Stimulated activated CD4-positive, alpha-beta T cell treated with anti-CD3 and anti-CD28 coated beads, Interleukin-12 subunit alpha, Interleukin-12 subunit beta, amount 100 ng/mL, for 24 hours (primary cell): ENCODE measurements at regions not wholly inside any gene's neighbourhood (a gene's known extent, or its start where the extent isn't known, plus 50 kb on each side); places are given as distances from the start of the nearest gene placed in this dataset.
"Not testable (repeated sequence)": the region's sequence is repeated elsewhere in the genome, so short reads cannot be mapped to it uniquely, and the experiment has no call there.

Source experiments
- DNase-seq, 2 experiments: peaks; one replicate each; pipeline ENCODE4 v3.0.0-alpha.2; 2020; ENCODE audit warnings: low read depth in 2 of 2

DNA sequence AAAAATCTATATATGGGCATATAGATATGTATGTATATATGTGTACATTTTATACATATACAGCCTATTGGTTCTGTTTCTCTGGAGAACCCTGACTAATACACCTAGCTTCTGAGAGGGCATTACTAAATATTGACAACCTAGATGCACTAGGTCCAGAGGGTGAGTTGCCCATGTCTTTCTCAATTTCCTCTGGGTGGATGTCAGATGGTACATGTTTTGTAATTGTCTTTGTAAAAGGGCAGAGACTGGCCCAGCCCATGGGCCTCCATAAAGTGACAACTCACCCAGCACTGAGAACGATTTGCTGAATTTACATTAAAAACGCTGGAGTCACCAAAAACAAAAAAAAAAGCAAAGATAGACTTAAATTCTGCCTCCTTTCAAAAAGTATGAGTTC, 198.5 kb upstream of the FAM241A start:
- DNase-seq = no peak

DNA sequence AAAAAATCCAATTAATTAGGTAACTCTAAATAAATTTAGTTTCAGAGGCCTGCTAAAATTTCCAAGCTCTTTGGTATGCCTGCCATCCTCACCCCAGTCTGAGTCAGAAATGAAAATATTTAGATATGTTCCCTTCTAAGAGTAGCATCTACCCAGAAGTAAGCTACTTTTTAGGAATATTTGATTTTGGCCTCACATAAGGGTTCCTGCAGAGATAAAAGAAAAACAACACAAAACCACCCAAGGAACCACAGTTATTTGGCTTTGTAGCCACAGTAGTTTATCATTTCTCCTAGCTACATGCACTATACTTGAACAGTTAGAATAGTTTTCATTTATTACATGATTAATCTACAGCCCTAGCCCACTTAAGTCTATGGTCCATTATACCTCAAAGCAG, 192.6 kb upstream of the FAM241A start:
- DNase-seq = no peak

DNA sequence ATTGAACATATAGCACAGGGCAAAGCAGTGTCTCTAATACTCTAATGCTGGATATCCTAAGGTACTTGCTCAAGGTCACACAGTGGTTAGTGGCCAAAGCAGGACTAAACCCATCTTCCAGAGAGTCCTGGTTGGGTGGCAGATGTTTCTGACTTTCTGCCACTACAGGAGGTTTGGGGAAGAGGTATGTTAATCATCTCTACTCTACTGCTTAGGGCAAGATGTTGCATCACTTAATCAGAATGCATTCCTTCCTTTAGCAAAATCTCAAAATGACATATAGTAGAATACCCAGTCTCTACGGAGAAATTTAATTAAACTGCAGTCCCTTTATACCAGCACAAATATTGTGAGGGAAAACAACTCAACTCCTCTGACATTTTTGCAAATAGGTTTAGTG, 190.7 kb upstream of the FAM241A start:
- DNase-seq = no peak

DNA sequence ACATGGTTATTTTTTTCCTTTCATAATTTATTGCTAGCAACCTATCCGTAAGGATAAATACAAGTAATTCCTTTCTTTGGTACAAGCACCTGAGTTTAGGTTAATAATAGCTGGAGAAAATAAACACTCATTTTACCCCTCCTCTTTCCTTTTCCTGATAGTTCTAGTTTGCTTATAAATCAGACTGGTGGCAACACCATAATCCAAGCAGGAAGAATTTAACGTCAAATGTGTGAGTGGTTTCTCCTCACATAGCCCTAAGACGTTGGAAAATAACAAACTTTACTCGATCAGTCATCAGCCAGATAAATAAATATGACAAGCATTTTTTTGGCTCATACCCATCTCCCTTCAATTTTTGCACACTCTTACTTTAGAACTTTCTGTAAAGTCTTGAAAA, 190.3 kb upstream of the FAM241A start:
- DNase-seq = no peak

DNA sequence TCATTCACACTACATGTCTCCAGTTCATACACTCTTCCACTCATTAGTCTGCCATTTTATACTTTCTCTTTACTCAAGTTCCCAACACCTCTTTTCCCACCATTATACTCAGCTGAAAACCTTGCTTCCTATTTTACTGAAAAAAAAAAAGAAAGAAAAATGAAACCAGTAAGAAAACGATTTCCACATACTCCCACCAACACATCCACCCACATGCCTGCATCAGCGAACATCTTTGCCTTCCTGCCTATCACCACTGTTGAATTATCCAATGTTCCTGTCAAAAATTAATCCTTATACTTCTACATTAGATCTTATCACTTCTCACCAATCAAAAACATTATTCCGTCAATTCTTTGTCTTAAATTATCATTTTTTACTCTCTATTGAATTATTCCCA, 188.1 kb upstream of the FAM241A start:
- DNase-seq = no peak

DNA sequence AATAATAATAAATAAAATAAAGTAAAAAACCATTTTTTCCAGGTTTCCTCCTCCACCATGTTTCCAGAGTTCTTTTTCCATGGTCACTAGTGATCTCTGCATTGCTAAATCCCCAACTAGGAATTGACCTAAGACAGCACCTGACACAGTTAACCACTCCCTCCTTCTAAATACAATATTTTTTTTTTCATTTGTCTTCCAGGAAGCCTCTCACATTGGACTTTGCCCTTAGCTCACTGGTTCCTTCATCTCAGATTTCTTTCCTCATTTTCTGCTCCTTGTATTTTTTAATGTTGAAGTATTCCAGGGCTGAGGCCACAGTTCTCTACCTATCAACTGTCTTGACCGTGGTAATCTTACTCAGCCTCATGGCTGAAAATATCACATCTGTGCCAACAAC, 187.3 kb upstream of the FAM241A start:
- no peak for DNase-seq

DNA sequence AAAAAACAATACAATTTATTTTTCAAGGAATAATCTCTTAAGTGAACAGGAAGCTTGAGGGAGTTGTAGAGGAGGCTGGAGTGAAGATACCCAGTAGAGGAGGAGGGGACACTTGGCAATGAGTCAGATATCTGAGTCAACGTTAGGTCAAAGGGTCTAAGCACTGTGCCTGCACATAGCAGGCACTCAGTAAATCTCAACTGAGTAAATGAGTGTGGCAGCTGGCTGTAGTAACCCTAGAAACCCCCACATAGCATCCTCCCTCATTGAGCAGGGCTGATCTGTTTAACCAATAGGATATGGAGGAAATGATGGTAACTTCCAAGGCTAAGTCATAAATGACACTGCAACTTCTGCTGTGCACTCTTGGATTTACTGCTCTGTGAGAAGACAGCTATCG, 186.0 kb upstream of the FAM241A start:
- DNase-seq = no peak

DNA sequence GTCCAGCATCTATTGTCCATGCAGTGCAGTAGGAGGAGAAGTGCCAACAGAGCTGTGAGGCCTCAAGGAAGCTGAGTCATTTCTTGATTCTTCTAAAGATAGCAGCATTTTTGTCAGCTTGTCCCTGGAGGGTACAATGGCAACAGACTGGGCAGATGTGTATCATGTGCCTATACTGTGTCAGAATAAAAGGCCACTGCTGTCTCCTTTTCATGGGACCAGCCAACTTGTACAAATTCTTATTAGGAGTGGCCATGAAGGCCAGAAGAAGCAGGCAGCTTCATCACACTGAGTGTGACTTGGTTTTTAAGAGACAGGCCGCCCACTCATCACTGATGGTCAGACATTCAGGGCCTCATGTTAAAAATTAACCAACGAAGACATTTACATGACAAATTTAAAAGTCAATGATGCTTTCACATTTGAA, 185.0 kb upstream of the FAM241A start:
- DNase-seq = no peak

DNA sequence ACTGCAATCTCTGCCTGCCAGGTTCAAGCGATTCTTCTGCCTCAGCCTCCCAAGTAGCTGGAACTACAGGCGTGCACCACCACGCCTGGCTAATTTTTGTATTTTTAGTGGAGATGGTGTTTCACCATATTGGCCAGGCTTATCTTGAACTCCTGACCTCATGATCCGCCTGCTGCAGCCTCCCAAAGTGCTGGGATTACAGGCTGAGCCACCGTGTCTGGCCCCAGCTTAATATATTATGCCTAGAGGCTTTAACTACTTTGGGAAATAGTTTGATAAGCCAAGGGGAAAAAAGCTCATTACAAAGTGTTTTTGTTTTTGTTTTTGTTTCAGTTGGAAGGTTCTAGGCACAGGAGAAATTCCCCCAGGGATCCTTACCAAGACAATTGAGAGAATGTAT, 184.2 kb upstream of the FAM241A start:
- not testable (repeated sequence) for DNase-seq

DNA sequence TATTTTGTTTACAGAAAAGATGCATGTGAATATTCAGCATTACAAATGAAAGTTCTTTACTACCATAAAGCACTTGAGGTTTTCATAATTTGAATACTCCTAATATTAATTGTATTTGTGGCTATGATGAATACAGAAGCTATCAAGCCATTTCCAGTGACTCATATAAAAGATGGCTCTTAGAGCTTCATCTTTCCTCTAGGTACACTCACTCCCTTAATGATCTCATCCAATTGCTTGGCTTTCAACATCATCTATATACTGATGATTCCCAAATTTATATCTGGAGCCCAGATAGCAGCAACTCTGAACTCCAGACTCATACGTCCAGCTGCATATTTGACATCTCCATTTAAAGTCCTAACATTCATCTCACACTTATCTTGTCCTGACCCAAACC, 183.4 kb upstream of the FAM241A start:
- no peak for DNase-seq

DNA sequence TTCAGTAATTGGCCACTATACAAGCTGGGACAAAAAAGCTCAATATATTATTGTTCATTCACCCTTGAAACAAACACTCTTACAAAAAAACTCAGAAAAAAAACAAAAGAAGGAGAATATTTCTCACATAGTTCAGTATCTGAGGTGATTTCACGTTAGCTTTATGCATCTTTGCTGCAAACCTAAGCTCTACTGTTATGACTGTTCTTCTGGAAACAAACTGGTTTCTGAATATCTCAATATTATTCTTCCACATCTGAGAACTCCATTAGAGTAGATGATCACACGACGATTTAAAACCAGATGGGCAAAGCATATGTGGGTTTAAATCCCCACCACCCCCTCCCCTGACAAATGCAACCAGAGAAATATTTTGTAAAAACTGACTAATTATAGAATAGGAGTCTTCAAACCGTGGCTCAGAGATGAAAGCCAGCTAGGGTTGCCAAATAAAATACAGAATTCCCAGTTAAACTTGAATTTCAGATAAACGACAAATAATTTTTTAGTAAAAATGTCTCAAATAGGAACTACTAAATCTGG, 182.0 kb upstream of the FAM241A start:
- no peak for DNase-seq

DNA sequence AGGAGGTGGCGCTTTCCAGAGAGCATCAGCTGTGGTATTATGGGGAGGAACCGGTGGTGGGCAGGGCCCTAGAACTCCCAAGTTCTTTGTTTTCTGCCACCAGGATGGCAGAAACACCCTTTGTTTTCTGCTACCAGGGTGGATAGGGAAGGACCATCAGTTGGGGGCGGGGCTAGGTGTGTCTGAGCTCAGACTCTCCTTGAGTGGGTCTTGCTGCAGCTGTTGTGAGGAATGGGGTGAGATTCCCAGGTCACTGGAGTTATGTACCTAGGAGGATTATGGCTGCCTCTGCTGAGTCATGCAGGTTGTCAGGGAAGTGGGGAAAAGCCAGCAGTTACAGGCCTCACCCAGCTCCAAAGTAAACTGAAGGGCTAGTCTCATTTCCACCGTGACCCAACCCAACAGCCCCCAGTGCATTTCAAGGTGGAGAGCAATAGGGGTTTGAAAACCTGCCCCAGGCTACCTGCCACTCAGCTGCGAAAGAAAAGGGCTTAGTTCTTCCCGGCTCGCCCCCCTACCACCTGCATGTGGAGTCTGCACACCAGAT, 167.8 kb upstream of the FAM241A start:
- no peak for DNase-seq

DNA sequence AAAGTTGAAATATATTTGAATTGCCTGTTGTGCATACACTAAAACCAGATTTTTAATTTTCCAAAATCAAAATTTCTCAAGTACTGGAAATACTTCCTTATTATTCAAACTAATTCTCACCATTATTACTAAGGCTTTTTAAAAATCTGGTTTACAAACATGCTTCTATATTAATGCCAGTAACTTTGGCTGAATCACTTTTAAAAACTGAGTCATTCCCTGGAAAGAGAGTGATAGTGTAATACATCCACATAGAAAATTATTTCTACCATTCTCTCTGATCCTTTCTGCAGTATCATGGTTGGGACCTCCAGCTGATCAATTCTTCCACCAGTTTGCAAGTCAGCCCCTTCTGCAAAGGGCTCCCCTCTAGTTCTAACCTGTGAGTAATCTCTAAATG, 165.3 kb upstream of the FAM241A start:
- DNase-seq = no peak

DNA sequence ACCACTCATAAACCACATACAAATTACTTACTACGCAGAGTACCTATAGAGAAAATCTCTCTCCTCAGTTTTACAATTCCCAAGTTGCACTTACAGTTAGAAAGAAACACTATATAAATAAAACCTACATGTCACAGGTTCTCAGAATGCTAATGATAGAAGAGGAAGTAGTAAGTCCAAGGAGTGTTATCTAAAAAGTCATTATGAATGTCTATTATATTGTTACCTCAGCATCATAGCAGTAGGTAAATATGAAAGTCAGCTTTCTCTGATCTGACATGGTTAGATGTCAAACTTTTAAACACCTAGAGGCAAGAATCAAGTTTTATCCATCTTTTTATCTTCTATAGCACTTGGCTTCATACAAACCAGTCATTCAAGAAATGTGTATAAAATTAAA, 163.2 kb upstream of the FAM241A start:
- no peak for DNase-seq

DNA sequence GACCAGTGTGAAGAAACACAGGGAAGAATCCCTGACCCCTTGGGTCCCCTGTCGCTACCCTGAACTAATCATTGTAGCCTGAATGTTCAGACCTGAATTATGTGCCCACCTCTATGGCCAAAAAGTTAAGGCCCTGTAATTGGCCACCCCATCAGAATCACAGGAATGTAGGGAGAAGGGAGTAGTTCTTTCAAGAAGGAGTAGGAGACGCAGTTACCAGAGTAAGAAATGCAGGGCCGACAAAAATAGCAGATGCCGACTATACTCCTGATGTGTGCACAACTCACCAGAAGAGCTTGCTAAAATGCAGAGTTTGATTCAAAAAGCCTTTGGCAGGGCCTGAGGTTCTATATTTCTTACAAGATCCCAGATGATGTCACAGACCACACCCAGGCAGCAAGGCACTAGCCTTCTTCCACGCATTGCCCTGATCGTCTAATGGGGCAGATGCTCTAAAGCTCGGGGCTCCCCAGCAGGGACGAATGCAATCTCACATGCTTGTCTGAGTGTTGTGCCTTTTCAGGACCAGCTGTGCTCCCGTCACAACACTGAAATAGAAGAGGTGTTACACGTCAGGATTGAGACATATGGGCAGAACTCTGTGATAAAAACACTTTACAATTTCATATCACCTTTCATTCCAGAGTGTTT, 161.0 kb upstream of the FAM241A start:
- DNase-seq = no peak

DNA sequence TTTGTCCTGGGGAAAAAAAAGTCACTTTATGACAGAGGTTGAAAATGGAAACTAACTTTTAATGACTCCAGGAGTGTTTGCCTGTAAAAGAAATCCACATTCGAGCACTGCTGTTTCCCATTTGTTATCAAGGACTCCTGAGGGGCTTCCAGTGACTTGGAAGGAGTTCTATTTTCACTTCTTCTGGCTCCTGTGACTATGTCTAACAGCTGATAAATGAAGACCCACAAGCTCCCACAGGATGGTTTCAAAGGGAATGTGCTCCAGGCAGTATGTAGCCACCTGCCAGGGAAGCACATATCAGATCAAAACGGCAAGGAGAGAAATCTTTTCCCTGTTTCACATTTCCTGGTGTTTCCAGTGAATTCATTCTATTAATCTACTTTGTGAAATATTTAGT, 159.8 kb upstream of the FAM241A start:
- no peak for DNase-seq

DNA sequence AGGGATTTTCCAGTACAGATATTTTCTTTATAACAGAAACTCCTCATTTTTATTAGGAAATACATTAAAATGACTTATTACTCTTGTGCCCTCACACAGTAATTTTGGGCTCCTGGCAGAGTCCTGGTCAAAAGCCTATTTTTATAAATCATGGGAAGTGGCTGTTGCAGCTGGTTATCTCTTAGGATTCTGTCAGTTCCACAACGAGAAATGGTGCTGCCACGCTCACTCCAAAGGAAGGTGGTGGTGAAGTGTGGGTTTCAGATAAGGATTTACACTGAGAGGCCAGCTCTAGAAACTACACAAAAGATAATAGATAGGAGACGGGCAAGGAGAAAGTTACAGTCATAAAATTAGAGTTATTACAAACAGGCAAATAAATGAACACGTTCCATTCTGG, 159.2 kb upstream of the FAM241A start:
- DNase-seq = no peak

DNA sequence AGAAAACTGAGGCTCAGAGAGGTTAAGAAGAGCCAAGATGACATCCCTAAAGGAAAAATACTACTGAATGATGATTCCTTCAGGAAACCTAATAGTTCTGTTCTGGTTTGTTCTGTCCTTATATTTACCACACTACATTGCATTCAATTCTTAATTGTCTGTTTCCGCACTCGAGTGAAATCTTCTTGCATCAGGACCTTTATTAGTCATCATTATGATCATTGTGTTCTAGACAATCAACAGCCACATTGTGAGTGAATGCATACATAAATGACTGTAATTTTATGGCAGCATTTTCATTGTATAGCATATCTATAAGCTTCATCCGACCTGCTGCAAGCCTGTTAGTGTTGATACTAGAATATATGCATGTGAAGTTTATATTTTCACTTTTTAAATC, 156.7 kb upstream of the FAM241A start:
- DNase-seq = no peak

DNA sequence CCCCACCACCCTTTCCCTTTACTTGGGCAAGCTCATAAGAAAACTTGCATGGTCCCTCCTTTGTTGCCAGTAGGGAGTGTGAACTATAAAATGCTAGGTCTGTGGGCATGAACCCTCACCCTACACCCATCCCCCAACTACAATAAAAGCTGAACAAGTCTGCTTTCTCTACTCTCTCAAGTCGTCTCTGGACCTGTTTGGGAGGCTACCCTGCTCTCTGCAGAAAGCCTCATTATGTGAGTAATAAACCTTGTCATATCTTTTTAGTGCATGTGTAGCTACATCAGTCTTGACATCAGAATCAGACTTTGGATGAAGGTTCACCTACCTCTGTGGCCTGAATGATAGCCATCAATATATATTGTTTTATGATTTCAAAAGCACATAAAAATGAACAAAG, 155.4 kb upstream of the FAM241A start:
- no peak for DNase-seq

DNA sequence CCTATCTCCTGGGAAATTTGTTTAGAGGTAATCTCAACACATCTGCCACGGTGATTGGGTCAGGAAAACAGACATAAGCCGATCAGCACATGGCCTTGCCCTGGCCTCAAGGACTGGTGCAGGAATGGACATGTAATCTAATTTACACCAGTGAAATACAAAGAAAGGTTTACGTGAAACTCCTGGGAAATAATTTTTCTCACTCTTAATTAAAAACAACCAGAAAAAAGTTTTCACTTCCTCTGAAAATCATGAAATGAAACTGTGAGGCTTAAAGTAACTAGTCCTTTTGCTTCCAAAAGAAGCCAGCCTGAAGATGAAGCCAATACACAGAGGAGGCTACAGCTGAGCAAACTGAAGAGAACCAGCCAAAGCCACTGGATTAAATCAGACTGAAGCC, 154.1 kb upstream of the FAM241A start:
- DNase-seq = no peak

DNA sequence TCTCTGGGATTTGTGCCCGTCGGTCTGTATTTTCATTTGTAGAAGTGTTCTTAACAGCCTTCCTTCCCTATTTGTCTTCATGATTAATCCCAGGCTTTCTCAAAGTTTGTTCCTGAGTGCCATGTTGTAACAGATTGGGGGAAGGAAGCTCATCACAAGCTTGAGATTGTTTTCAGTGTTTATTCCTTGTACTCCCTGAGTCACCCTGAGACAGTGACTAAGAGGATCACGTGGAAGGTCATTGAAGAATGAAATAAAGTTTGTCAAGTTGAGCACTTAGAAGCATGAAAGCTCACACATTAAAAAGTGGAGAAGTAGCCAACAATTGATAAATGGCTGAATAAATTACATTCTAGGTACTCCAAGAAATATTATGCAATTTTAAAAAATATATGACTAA, 153.5 kb upstream of the FAM241A start:
- no peak for DNase-seq

DNA sequence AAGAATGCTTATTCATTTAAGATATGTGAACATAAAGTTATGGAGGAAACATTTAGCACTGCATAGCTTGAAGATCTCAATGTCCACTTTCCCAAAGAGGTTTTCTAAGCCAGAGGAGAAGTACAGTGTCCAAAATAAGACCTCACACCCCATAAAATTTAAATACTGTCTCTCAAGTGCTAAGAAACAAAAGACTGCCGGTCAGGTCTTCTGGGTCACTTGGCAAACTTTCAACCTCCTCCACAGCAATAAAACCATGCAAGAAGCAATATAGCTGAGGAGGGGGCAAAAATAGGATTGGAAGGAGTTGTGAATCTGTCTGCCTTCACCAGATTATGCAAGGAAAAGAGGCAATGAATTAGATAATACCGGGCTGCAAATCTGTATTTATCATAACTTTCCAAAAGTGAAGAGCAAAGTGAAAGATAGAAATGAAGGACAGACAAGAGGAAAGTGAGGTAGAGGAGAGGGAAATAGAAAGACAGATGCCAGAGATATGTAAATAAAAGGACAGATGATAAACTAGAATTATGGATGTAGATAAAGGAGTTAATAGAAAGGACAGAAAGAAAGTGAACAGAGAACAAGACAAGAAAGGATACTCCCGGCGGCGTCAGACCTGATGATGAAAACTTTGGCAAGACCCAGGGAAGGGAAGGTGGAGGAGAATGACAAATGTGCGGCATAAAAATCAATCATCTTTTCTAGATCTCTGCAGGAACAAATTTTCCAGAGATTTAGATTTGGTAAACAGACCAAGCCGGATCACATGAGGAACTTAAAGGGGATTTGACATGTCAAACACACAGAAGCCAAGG, 152.7 kb upstream of the FAM241A start:
- DNase-seq = no peak

DNA sequence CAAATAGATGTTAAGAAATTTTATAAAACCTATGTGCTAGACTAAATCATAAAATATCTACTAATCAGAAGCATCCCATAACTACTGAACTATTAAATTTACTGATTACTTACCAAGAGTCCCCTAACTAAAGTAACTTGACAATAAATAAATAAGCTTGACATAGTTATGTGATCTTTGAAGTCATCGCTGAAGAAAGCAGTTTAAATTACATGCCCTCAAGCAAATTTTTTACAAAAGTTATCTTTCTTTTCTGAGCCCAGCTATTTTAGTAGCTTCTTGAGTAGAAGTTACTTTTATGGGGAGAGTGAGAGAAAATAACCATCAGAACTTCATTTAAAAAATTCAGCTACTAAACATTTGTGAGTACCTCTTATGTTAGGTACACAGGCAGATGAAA, 150.9 kb upstream of the FAM241A start:
- DNase-seq = no peak
